Middle frontal gyrus (tissue), 1 donor: ENCODE measurements at regions not wholly inside any gene's neighbourhood (a gene's known extent, or its start where the extent isn't known, plus 50 kb on each side); places are given as distances from the start of the nearest gene placed in this dataset.

Source experiments
- DNase-seq: peaks from one replicate; pipeline ENCODE4 v3.0.0-alpha.2; 2015; ENCODE audit warnings: low spot score; ENCODE audit errors: extremely low spot score

- DNase-seq, result no peak
Observed at GRCh38 chr2:14684516-14684915, 52.0 kb downstream of the LRATD1 start.

- DNase-seq, result no peak
Observed at GRCh38 chr2:14690926-14691325, 58.4 kb downstream of the LRATD1 start.

GRCh38 chr2:14693874-14694273 is 61.4 kb downstream of the LRATD1 start:
- DNase-seq, result no peak

- no peak for DNase-seq
Observed at GRCh38 chr2:14700753-14701152, 68.2 kb downstream of the LRATD1 start.

- DNase-seq, result no peak
Observed at GRCh38 chr2:14702258-14702657, 69.7 kb downstream of the LRATD1 start.

- no peak for DNase-seq
Observed at GRCh38 chr2:14706201-14706600, 73.7 kb downstream of the LRATD1 start.

- DNase-seq, result peak; percentile 52
Observed at GRCh38 chr2:14712111-14712510, 79.6 kb downstream of the LRATD1 start.

- no peak for DNase-seq
Observed at GRCh38 chr2:14713248-14713647, 80.7 kb downstream of the LRATD1 start.

- DNase-seq, result no peak
Observed at GRCh38 chr2:14715600-14715999, 83.1 kb downstream of the LRATD1 start.

GRCh38 chr2:14716319-14716718 is 83.8 kb downstream of the LRATD1 start:
- no peak for DNase-seq

- no peak for DNase-seq
Observed at GRCh38 chr2:14717131-14717530, 84.6 kb downstream of the LRATD1 start.

- no peak for DNase-seq
Observed at GRCh38 chr2:14720319-14720718, 87.8 kb downstream of the LRATD1 start.

- no peak for DNase-seq
Observed at GRCh38 chr2:14720739-14721138, 88.2 kb downstream of the LRATD1 start.

- no peak for DNase-seq
Observed at GRCh38 chr2:14722904-14723570, 90.5 kb downstream of the LRATD1 start.

- no peak for DNase-seq
Observed at GRCh38 chr2:14723684-14724083, 91.2 kb downstream of the LRATD1 start.

GRCh38 chr2:14735696-14736095 is 103.2 kb downstream of the LRATD1 start:
- no peak for DNase-seq

GRCh38 chr2:14737201-14737600 is 104.7 kb downstream of the LRATD1 start:
- DNase-seq, result no peak

GRCh38 chr2:14743861-14744260 is 111.3 kb downstream of the LRATD1 start:
- DNase-seq, result no peak

- DNase-seq, result no peak
Observed at GRCh38 chr2:14745288-14746076, 113.0 kb downstream of the LRATD1 start.

GRCh38 chr2:14746133-14746532 is 113.6 kb downstream of the LRATD1 start:
- no peak for DNase-seq

- DNase-seq, result no peak
Observed at GRCh38 chr2:14747447-14747846, 114.9 kb downstream of the LRATD1 start.

- no peak for DNase-seq
Observed at GRCh38 chr2:14749884-14750283, 117.4 kb downstream of the LRATD1 start.

- no peak for DNase-seq
Observed at GRCh38 chr2:14750433-14750832, 117.9 kb downstream of the LRATD1 start.
